ENCODE measurements at regions not wholly inside any gene's neighbourhood (a gene's known extent, or its start where the extent isn't known, plus 50 kb on each side); places are given as distances from the start of the nearest gene placed in this dataset.
"Not testable (repeated sequence)": the region's sequence is repeated elsewhere in the genome, so short reads cannot be mapped to it uniquely, and the experiment has no call there.

GRCh38 chr6:144530118-144530517 lies 245.0 kb downstream of the UTRN start:
- H3K36me3 ChIP-seq (ENCODE audit: control insufficient read depth, insufficient read depth, low read length), result no peaks in the 10 kb centered on the region
- H3K27me3 ChIP-seq (ENCODE audit: control insufficient read depth, insufficient read depth, low read length), result no peaks in the 10 kb centered on the region
- no peaks in the 10 kb centered on the region for H3K4me1 ChIP-seq (ENCODE audit: control insufficient read depth, insufficient read depth, low read length)
- no peaks in the 10 kb centered on the region for H3K9me3 ChIP-seq (ENCODE audit: control insufficient read depth, low read length)
- no peak overlapping the region for H3K9ac ChIP-seq (ENCODE audit: low read length)
- no peak overlapping the region for H3K4me3 ChIP-seq (ENCODE audit: low read length)

DNA sequence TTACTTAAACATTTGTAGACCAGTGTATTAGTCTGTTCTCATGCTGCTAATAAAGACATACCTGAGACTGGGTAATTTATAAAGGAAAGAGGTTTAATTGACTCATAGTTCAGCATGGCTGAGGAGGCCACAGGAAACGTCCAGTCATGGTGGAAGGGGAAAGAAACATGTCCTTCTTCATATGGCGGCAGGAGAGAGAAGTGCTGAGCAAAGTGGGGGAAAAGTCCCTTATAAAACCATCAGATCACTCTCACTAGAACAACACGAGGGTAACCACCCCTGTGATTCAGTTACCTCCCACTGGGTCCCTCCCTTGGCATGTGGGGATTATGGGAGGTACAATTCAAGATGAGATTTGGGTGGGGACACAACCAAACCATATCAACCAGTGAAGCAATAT lies 247.1 kb downstream of the UTRN start:
- H3K9ac ChIP-seq (ENCODE audit: low read length); H3K4me1 ChIP-seq (ENCODE audit: control insufficient read depth, insufficient read depth, low read length); H3K36me3 ChIP-seq (ENCODE audit: control insufficient read depth, insufficient read depth, low read length); H3K27me3 ChIP-seq (ENCODE audit: control insufficient read depth, insufficient read depth, low read length); H3K4me3 ChIP-seq (ENCODE audit: low read length); H3K9me3 ChIP-seq (ENCODE audit: control insufficient read depth, low read length): not testable (repeated sequence)

DNA sequence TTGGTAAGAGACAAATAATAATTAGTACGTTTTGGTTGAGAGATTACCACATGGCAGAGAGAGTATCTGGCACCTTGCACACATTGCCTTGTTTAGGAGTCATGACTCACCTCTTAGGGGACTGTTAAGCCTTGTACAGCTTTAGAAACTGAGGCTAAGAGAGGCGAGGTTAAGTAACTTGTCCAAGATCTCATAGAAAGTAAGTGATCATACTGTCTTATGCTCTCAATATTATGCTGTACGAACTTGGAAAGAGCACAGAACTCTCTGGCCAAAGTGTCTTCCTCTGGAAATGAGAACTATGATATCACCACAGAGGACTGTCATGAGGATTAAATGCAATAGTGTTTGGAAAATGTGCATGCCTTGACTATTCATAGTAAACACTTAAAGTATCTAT lies 249.0 kb downstream of the UTRN start:
- Histone ChIP-seq H3K4me1 (ENCODE audit: control insufficient read depth, insufficient read depth, low read length) (no peaks in the 10 kb centered on the region), H3K9ac (ENCODE audit: low read length) (no peak overlapping the region), H3K27me3 (ENCODE audit: control insufficient read depth, insufficient read depth, low read length) (no peaks in the 10 kb centered on the region), H3K4me3 (ENCODE audit: low read length) (no peak overlapping the region), H3K9me3 (ENCODE audit: control insufficient read depth, low read length) (no peaks in the 10 kb centered on the region), H3K36me3 (ENCODE audit: control insufficient read depth, insufficient read depth, low read length) (no peaks in the 10 kb centered on the region)

GRCh38 chr6:144535630-144536029 lies 250.5 kb downstream of the UTRN start:
- Histone ChIP-seq H3K4me3 (ENCODE audit: low read length) (no peak overlapping the region), H3K4me1 (ENCODE audit: control insufficient read depth, insufficient read depth, low read length) (no peaks in the 10 kb centered on the region), H3K27me3 (ENCODE audit: control insufficient read depth, insufficient read depth, low read length) (no peaks in the 10 kb centered on the region), H3K9ac (ENCODE audit: low read length) (no peak overlapping the region), H3K9me3 (ENCODE audit: control insufficient read depth, low read length) (no peaks in the 10 kb centered on the region), H3K36me3 (ENCODE audit: control insufficient read depth, insufficient read depth, low read length) (peaks cover 5% of the 10 kb centered on the region)

DNA sequence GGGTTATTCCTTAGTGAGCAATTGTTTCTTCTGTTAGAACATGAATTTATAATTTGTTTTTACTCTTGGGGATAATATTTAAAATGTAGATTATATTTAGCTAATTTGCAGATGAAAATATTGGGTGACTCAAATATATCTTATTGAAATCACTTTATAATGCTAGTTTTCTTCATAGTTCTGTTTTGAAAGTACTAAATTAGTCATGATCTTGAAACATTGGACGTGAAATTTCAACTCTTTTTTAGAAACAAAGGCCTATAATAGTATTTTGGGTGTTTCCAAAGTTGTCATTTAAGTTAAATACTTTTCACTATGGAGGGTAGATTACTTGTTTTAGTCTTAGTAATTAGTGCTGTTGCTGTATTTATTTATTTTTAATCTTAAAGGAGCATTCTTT lies 250.9 kb downstream of the UTRN start:
- H3K9me3 ChIP-seq (ENCODE audit: control insufficient read depth, low read length), result no peaks in the 10 kb centered on the region
- H3K9ac ChIP-seq (ENCODE audit: low read length), result no peak overlapping the region
- no peaks in the 10 kb centered on the region for H3K27me3 ChIP-seq (ENCODE audit: control insufficient read depth, insufficient read depth, low read length)
- H3K4me3 ChIP-seq (ENCODE audit: low read length), result no peak overlapping the region
- H3K4me1 ChIP-seq (ENCODE audit: control insufficient read depth, insufficient read depth, low read length), result no peaks in the 10 kb centered on the region
- H3K36me3 ChIP-seq (ENCODE audit: control insufficient read depth, insufficient read depth, low read length), result peaks cover 6% of the 10 kb centered on the region

- no peak overlapping the region for H3K4me3 ChIP-seq (ENCODE audit: low read length)
- H3K4me1 ChIP-seq (ENCODE audit: control insufficient read depth, insufficient read depth, low read length), result no peaks in the 10 kb centered on the region
- no peak overlapping the region for H3K9ac ChIP-seq (ENCODE audit: low read length)
- H3K27me3 ChIP-seq (ENCODE audit: control insufficient read depth, insufficient read depth, low read length), result no peaks in the 10 kb centered on the region
- peaks cover 6% of the 10 kb centered on the region for H3K36me3 ChIP-seq (ENCODE audit: control insufficient read depth, insufficient read depth, low read length)
- H3K9me3 ChIP-seq (ENCODE audit: control insufficient read depth, low read length), result no peaks in the 10 kb centered on the region
Measured at GRCh38 chr6:144543006-144543871, 258.1 kb downstream of the UTRN start.

DNA sequence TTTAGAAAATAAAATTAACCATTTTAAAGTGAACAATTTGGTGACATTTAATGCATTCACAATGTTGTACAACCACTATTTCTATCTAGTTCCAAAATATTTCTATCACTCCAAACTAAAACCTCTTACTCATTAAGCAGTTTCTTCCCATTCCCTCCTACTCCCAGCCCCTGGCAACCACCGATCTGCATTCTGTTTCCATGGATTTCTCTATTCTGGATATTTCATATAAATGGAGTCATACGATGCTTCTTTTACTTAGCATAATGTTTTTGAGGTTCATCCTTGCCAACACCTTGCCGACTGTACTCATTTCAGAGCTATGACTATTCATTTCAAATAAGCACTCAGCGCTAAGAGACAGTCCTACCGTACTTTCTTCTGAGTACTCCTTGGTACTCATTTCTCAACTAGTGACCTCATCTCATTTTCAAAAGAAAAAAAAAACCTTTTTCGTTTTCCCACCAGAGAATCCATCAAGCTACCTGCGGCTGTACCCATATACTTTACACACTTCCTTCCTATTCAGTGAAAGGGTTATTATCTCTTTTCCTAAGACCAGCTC lies 259.2 kb downstream of the UTRN start:
- Histone ChIP-seq H3K4me3 (ENCODE audit: low read length) (no peak overlapping the region), H3K9me3 (ENCODE audit: control insufficient read depth, low read length) (no peaks in the 10 kb centered on the region), H3K27me3 (ENCODE audit: control insufficient read depth, insufficient read depth, low read length) (no peaks in the 10 kb centered on the region), H3K36me3 (ENCODE audit: control insufficient read depth, insufficient read depth, low read length) (peaks cover 6% of the 10 kb centered on the region), H3K4me1 (ENCODE audit: control insufficient read depth, insufficient read depth, low read length) (no peaks in the 10 kb centered on the region), H3K9ac (ENCODE audit: low read length) (no peak overlapping the region)

GRCh38 chr6:144546807-144547206 lies 261.7 kb downstream of the UTRN start:
- no peaks in the 10 kb centered on the region for H3K27me3 ChIP-seq (ENCODE audit: control insufficient read depth, insufficient read depth, low read length)
- no peaks in the 10 kb centered on the region for H3K36me3 ChIP-seq (ENCODE audit: control insufficient read depth, insufficient read depth, low read length)
- no peak overlapping the region for H3K4me3 ChIP-seq (ENCODE audit: low read length)
- no peaks in the 10 kb centered on the region for H3K9me3 ChIP-seq (ENCODE audit: control insufficient read depth, low read length)
- H3K4me1 ChIP-seq (ENCODE audit: control insufficient read depth, insufficient read depth, low read length), result no peaks in the 10 kb centered on the region
- no peak overlapping the region for H3K9ac ChIP-seq (ENCODE audit: low read length)

- H3K36me3 ChIP-seq (ENCODE audit: control insufficient read depth, insufficient read depth, low read length), result no peaks in the 10 kb centered on the region
Measured at GRCh38 chr6:144547409-144547808, 262.3 kb downstream of the UTRN start.

GRCh38 chr6:144548536-144548935 lies 263.4 kb downstream of the UTRN start:
- Histone ChIP-seq H3K36me3 (ENCODE audit: control insufficient read depth, insufficient read depth, low read length) (no peaks in the 10 kb centered on the region), H3K9ac (ENCODE audit: low read length) (no peak overlapping the region), H3K4me3 (ENCODE audit: low read length) (no peak overlapping the region), H3K27me3 (ENCODE audit: control insufficient read depth, insufficient read depth, low read length) (no peaks in the 10 kb centered on the region), H3K9me3 (ENCODE audit: control insufficient read depth, low read length) (no peaks in the 10 kb centered on the region), H3K4me1 (ENCODE audit: control insufficient read depth, insufficient read depth, low read length) (no peaks in the 10 kb centered on the region)

More at GRCh38 chr6:144547409-144547808, 262.3 kb downstream of the UTRN start:
- Histone ChIP-seq H3K4me3 (ENCODE audit: low read length) (no peak overlapping the region), H3K27me3 (ENCODE audit: control insufficient read depth, insufficient read depth, low read length) (no peaks in the 10 kb centered on the region), H3K9ac (ENCODE audit: low read length) (no peak overlapping the region), H3K9me3 (ENCODE audit: control insufficient read depth, low read length) (no peaks in the 10 kb centered on the region), H3K4me1 (ENCODE audit: control insufficient read depth, insufficient read depth, low read length) (no peaks in the 10 kb centered on the region)

DNA sequence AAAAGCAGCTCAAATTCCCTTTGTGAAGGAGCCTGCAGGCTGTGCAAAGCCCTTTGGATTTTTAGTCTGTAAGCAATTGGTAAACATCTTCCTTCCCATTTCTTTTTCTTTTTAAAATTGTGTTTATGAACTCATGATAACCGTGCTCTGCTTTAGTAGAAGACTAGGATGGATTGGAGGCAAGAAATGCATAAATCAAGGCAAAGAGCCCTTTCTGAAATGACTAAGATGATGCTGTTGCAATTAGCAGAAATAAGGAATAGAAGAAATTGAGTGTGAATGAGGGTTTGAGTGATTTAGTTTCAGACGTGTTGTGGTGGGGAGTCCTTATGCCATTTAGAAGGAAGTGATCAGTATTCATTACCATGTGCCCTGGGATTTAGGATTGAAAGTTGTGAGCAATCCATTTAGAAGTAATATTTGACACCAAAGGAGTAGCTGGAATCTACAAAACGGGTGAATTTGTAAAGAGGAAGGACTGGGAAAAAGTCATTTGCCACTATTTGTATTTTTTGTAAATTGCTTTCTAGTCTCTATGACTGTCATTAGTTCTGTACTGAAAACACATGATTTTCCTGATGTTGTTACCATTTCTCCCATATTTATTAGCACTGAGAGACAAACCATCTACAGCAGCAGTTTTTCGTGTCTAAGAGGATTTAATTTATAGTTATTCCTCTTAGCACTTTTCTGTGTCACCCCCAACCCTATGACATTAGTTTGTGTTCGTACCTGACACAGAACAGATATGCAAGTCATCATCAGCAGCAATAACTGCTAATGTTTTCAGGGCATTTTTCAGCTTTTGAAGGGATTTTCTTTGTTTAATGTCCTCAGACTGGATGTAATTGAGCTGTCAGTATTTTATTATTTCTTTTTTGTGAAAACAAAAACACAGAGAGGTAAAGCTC lies 265.0 kb downstream of the UTRN start:
- Histone ChIP-seq H3K9ac (ENCODE audit: low read length) (no peak overlapping the region), H3K4me1 (ENCODE audit: control insufficient read depth, insufficient read depth, low read length) (no peaks in the 10 kb centered on the region), H3K4me3 (ENCODE audit: low read length) (no peak overlapping the region), H3K9me3 (ENCODE audit: control insufficient read depth, low read length) (no peaks in the 10 kb centered on the region), H3K27me3 (ENCODE audit: control insufficient read depth, insufficient read depth, low read length) (no peaks in the 10 kb centered on the region), H3K36me3 (ENCODE audit: control insufficient read depth, insufficient read depth, low read length) (no peaks in the 10 kb centered on the region)

GRCh38 chr6:144551339-144551738 lies 266.2 kb downstream of the UTRN start:
- Histone ChIP-seq H3K36me3 (ENCODE audit: control insufficient read depth, insufficient read depth, low read length) (no peaks in the 10 kb centered on the region), H3K4me3 (ENCODE audit: low read length) (no peak overlapping the region), H3K27me3 (ENCODE audit: control insufficient read depth, insufficient read depth, low read length) (no peaks in the 10 kb centered on the region), H3K9me3 (ENCODE audit: control insufficient read depth, low read length) (no peaks in the 10 kb centered on the region), H3K9ac (ENCODE audit: low read length) (no peak overlapping the region), H3K4me1 (ENCODE audit: control insufficient read depth, insufficient read depth, low read length) (no peaks in the 10 kb centered on the region)

All from mucosa of stomach (tissue), 1 donor.